Small intestine (tissue), 7 donors: ENCODE measurements at regions not wholly inside any gene's neighbourhood (a gene's known extent, or its start where the extent isn't known, plus 50 kb on each side); places are given as distances from the start of the nearest gene placed in this dataset.

Experiments
- DNase-seq, 2 donors: peaks; one replicate each; pipeline versions ENCODE4 v3.0.0 to v3.0.0-alpha.2; 2013
- FAIRE-seq: peaks from 2 replicates; lab custom pipeline; 2012; peaks lifted over from hg19 to GRCh38; lab: Jason Lieb, UNC
- H3K27ac ChIP-seq, 3 donors: one replicate each; pipeline ENCODE4 v1.5.1; 2013; ENCODE audit warnings: low read length in 2 of 3, mild to moderate bottlenecking in 2 of 3, control low read depth in 1 of 3, inconsistent platforms in 1 of 3, low read depth in 1 of 3, moderate library complexity in 1 of 3
- H3K27me3 ChIP-seq, 3 donors: one replicate each; pipeline ENCODE4 v1.6.1; 2013; ENCODE audit warnings: low read length in 3 of 3, inconsistent platforms in 1 of 3; ENCODE audit not compliant: control insufficient read depth in 3 of 3, insufficient read depth in 3 of 3
- H3K36me3 ChIP-seq, 3 donors: one replicate each; pipeline ENCODE4 v1.6.1; 2013; ENCODE audit warnings: low read length in 3 of 3, inconsistent platforms in 1 of 3, low read depth in 1 of 3, mild to moderate bottlenecking in 1 of 3, moderate library complexity in 1 of 3; ENCODE audit not compliant: control insufficient read depth in 3 of 3, insufficient read depth in 2 of 3
- H3K4me1 ChIP-seq, 3 donors: one replicate each; pipeline ENCODE4 v1.6.1; 2013; ENCODE audit warnings: low read length in 2 of 3, inconsistent platforms in 1 of 3, low read depth in 1 of 3, mild to moderate bottlenecking in 1 of 3, moderate library complexity in 1 of 3; ENCODE audit not compliant: control insufficient read depth in 3 of 3, insufficient read depth in 2 of 3
- H3K4me3 ChIP-seq, 3 donors: one replicate each; pipeline ENCODE4 v1.5.1; 2013; ENCODE audit warnings: low read length in 3 of 3, control low read depth in 1 of 3, inconsistent platforms in 1 of 3, low read depth in 1 of 3, mild to moderate bottlenecking in 1 of 3, moderate library complexity in 1 of 3
- H3K9me3 ChIP-seq, 2 donors: one replicate each; pipeline ENCODE4 v1.6.1; 2013; ENCODE audit warnings: low read depth in 1 of 2, low read length in 1 of 2; ENCODE audit not compliant: control insufficient read depth in 2 of 2, insufficient read depth in 1 of 2
- WGBS, 3 donors: extraction: QIAGEN DNeasy Blood & Tissue Kit; methylation state at CpG; one replicate each; pipeline ENCODE4 v1.1.7; 2013; 5-methylcytosine and 5-hydroxymethylcytosine counted together
- donor health status: healthy with polysubstance abuse.
- donor health status: control.
- donor health status: control.
- donor health status: Bipolar disorder and iron deficiency.
- donor health status: healthy.

DNA sequence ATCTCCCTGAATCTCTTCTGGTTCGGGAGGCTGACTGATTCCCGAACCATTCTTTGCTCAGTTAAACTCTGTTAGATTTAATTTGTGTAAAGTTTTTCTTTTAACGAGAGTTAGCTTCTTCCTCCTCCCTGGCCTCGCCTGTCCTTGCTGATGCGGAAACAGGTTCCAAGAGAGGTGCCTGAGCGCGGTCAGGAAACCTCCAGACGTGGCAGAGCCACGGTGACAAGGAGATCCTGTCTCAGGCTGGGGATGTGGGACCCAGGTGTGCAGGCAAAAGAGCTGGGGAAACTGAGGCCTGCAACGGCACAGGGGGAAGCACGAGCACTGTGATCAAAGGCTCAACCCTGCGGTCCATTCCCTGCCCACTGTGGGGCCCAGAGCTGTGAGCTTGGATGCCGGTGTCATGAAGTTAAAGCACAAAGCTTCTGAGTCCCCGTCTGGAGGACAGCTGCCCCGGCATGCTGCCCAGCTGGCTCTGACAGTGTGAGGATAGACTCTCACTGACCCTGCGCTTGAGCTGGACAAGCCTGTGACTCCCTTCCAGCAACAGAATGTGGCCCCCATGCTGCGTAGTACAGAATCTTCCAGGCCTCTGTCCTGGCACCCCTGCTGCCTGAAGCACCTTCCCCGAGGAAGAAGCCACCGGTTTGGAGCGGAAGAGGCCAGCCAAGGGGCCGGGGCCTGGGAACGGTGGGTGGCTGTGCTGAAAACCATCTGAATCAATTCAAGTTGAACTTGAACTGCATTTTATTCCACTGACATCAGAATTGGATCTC is 960.6 kb downstream of the BRD1 start:
- no peak for DNase-seq
- H3K4me1 ChIP-seq, result no peaks in the 10 kb centered on the region
- no peaks in the 10 kb centered on the region for H3K36me3 ChIP-seq
- peaks cover 0 to 3% of the 10 kb centered on the region in 2 donors for H3K9me3 ChIP-seq
- H3K27ac ChIP-seq, result no peak overlapping the region
- WGBS, 3 donors, result 76 to 81% (median 76%) methylated on average over 22 of the region's 22 CpGs
- FAIRE-seq, result no peak
- H3K4me3 ChIP-seq, result no peak overlapping the region
- no peaks in the 10 kb centered on the region for H3K27me3 ChIP-seq

DNA sequence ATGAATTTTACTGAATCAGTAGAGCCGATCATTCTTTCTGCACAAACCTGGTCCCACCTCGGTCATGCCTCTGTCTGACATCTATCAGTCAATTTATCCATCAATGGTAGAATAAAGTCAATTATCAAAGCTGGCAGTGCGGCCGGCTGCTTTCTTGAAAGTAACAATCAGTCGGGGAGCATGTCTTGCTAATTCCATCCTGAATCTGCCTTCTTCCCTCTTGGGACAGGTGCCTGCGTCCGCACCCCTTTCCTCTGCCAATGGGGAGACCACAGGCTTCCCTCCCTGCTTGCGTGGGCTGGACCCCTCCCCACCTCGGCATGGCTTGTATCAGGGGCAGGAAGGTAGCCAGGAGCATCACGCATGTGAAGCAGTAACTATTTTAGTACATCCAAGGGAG is 962.9 kb downstream of the BRD1 start:
- FAIRE-seq, result no peak
- DNase-seq, result no peak
- H3K4me3 ChIP-seq, result no peak overlapping the region
- no peaks in the 10 kb centered on the region for H3K4me1 ChIP-seq
- H3K36me3 ChIP-seq, result no peaks in the 10 kb centered on the region
- no peak overlapping the region for H3K27ac ChIP-seq
- H3K9me3 ChIP-seq, result peaks cover 0 to under 1% of the 10 kb centered on the region in 2 donors
- no peaks in the 10 kb centered on the region for H3K27me3 ChIP-seq
- WGBS, 3 donors, result 68 to 74% (median 72%) methylated on average over 10 of the region's 10 CpGs

- Histone ChIP-seq H3K27ac (no peak overlapping the region), H3K36me3 (no peaks in the 10 kb centered on the region), H3K27me3 (no peaks in the 10 kb centered on the region), H3K9me3 (no peaks in the 10 kb centered on the region), H3K4me1 (no peaks in the 10 kb centered on the region), H3K4me3 (no peak overlapping the region)
- DNase-seq (no peak), FAIRE-seq (no peak)
- WGBS, 3 donors, result 66 to 86% (median 79%) methylated on average over 7 of the region's 7 CpGs
Observed at GRCh38 chr22:48863965-48864528, 963.6 kb downstream of the BRD1 start.

- no peak overlapping the region for H3K4me3 ChIP-seq
- WGBS, 3 donors, result 82 to 86% (median 85%) methylated on average over 7 of the region's 7 CpGs
- FAIRE-seq (no peak), DNase-seq (no peak)
- no peaks in the 10 kb centered on the region for H3K36me3 ChIP-seq
- H3K27ac ChIP-seq, result no peak overlapping the region
- no peaks in the 10 kb centered on the region for H3K9me3 ChIP-seq
- no peaks in the 10 kb centered on the region for H3K4me1 ChIP-seq
- no peaks in the 10 kb centered on the region for H3K27me3 ChIP-seq
Observed at GRCh38 chr22:48860557-48860956, 967.1 kb downstream of the BRD1 start.

DNA sequence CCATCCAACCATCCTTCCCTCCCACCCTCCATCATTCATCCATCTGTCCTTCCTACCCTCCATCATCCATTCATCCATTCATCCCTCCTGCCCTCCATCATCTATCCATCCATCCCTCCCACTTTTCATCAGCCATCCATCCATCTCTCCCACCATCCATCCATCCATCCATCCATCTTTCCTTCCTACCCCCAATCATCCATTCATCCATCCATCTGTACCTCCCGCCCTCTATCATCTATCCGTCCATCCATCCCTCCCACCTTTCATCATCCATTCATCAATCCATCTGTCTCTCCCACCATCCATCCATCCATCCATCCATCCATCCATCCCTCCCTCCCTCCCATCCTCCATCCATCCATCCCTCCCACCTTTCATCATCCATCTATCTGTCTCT is 968.8 kb downstream of the BRD1 start:
- Histone ChIP-seq H3K4me3 (no peak overlapping the region), H3K4me1 (no peaks in the 10 kb centered on the region), H3K9me3 (no peaks in the 10 kb centered on the region), H3K27ac (no peak overlapping the region), H3K27me3 (no peaks in the 10 kb centered on the region), H3K36me3 (no peaks in the 10 kb centered on the region)
- DNase-seq (no peak), FAIRE-seq (no peak)
- 78 to 93% (median 80%) methylated on average over 2 of the region's 2 CpGs for WGBS, 3 donors

DNA sequence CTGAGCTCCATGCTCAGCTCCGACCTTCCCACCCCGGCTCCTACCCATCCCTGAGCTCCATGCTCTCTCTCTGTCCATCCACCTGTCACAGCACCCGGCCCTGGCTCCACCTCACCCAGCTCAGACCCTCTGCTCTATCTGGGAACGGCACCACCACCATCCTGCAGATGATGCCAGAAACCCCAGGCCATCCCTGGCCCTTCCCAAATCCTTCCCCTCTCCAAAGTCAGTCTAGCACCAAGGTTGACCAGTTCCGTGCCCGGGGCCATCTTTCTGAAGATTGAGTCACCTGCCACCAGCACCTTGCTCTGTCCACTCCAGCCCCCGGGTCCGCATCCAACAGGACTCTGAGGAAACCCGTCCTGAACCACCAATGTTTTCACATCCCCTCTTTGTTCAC is 969.6 kb downstream of the BRD1 start:
- 64 to 79% (median 66%) methylated on average over 9 of the region's 9 CpGs for WGBS, 3 donors
- DNase-seq, result no peak

DNA sequence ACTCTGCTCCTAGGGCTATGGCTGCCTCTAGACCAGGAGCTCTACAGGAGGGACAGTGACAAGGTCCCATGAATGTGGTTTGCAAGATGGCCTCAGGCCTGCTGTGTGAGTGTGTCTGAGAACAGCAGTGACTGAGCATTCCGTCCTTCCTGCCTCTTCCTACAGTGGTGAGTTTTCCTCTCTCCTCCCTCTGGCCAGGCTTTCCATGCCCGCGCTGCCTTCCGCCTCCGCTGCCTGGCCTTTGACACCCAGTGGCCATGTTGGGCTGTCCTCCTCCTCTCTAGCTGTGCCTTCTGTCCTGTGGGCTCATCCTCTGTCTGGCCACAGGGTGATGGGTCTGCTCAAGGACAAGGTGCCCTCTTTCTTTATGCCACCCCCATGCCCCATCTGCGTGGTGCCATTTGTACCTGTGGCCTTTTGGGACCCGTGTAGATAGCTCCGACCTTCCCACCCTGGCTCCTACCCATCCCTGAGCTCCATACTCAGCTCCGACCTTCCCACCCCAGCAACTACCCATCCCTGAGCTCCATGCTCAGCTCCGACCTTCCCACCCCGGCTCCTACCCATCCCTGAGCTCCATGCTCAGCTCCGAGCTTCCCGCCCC is 970.4 kb downstream of the BRD1 start:
- FAIRE-seq, result no peak

More for the DNA sequence above, 969.6 kb downstream of the BRD1 start:
- Histone ChIP-seq H3K27me3 (no peaks in the 10 kb centered on the region), H3K9me3 (no peaks in the 10 kb centered on the region), H3K36me3 (no peaks in the 10 kb centered on the region), H3K27ac (no peak overlapping the region), H3K4me1 (no peaks in the 10 kb centered on the region), H3K4me3 (no peak overlapping the region)
- FAIRE-seq, result no peak

GRCh38 chr22:48856308-48856615 is 971.4 kb downstream of the BRD1 start:
- Histone ChIP-seq H3K36me3 (no peaks in the 10 kb centered on the region), H3K27me3 (no peaks in the 10 kb centered on the region), H3K9me3 (no peaks in the 10 kb centered on the region), H3K4me1 (no peaks in the 10 kb centered on the region), H3K27ac (no peak overlapping the region), H3K4me3 (no peak overlapping the region)
- WGBS, 3 donors, result 77 to 88% (median 84%) methylated on average over 6 to 8 of the region's 8 CpGs
- DNase-seq (no peak), FAIRE-seq (no peak)

More for the DNA sequence above, 970.4 kb downstream of the BRD1 start:
- no peaks in the 10 kb centered on the region for H3K9me3 ChIP-seq
- H3K27me3 ChIP-seq, result no peaks in the 10 kb centered on the region
- no peak overlapping the region for H3K27ac ChIP-seq
- no peak overlapping the region for H3K4me3 ChIP-seq
- 74 to 85% (median 79%) methylated on average over 13 of the region's 13 CpGs for WGBS, 3 donors
- H3K36me3 ChIP-seq, result no peaks in the 10 kb centered on the region
- H3K4me1 ChIP-seq, result no peaks in the 10 kb centered on the region
- DNase-seq, result no peak
